Prostate gland (tissue), 2 donors: ENCODE measurements at regions not wholly inside any gene's neighbourhood (a gene's known extent, or its start where the extent isn't known, plus 50 kb on each side); places are given as distances from the start of the nearest gene placed in this dataset.

ENCODE experiments used
- DNase-seq: peaks from one replicate; pipeline ENCODE4 v3.0.0-alpha.2; 2019; ENCODE audit warnings: low spot score
- H3K27ac ChIP-seq, 2 donors: fragments of 200-600 bp; sonication (generic); 2 replicates each; pipeline ENCODE4 v1.5.1; 2017 to 2019
- H3K27me3 ChIP-seq: fragments of 200-600 bp; sonication (generic); replicated peaks from 2 replicates; pipeline ENCODE4 v1.5.1; 2019; ENCODE audit not compliant: insufficient read depth
- H3K36me3 ChIP-seq, 2 donors: fragments of 200-600 bp; sonication (generic); 1 replicate in 1 of 2; 2 replicates in 1 of 2; pipeline versions ENCODE4 v1.5.1 to v1.8.1; 2017 to 2019
- H3K4me1 ChIP-seq: fragments of 200-600 bp; sonication (generic); replicated peaks from 2 replicates; pipeline ENCODE4 v1.5.1; 2019
- H3K4me3 ChIP-seq, 2 donors: fragments of 200-600 bp; sonication (generic); 2 replicates each; pipeline ENCODE4 v1.5.1; 2017 to 2019
- H3K9me3 ChIP-seq: fragments of 200-600 bp; sonication (generic); 2 replicates; pipeline ENCODE4 v1.5.1; 2017
- CTCF ChIP-seq, 4 experiments: fragments of 200-600 bp in 2 of 4; fragments of 450-650 bp in 2 of 4; sonication (generic) in 2 of 4; IDR thresholded peaks; 1 replicate in 3 of 4; 2 replicates in 1 of 4; pipeline ENCODE4 v1.5.1; 2016 to 2019; ENCODE audit warnings: antibody characterized with exemption in 4 of 4, mild to moderate bottlenecking in 2 of 4, moderate library complexity in 2 of 4
- POLR2A ChIP-seq: fragments of 450-650 bp; IDR thresholded peaks from one replicate; pipeline ENCODE4 v1.6.1; 2016; ENCODE audit warnings: antibody characterized with exemption, mild to moderate bottlenecking
- POLR2AphosphoS5 ChIP-seq: sonication (generic); formaldehyde crosslinking; IDR thresholded peaks from one replicate; pipeline ENCODE4 v1.6.1; 2017; ENCODE audit warnings: antibody characterized with exemption
- WGBS: methylation state at CpG from one replicate; pipeline ENCODE4 v1.1.5; 2018; 5-methylcytosine and 5-hydroxymethylcytosine counted together
- intact Hi-C: fragments of 100-400 bp; cut with DNase I; formaldehyde crosslinking; loops from one replicate; pipeline ENCODE4 v1.14.2; 2022

GRCh38 chr16:55102531-55102930, 171.9 kb downstream of the IRX5 start:
- no peak overlapping the region for H3K27ac ChIP-seq
- TF ChIP-seq POLR2A = no peak
- TF ChIP-seq CTCF (IDR thresholded peaks at IDR 0.05) = no peak
- no peak for TF ChIP-seq POLR2AphosphoS5
- no peaks in the 10 kb centered on the region for H3K9me3 ChIP-seq
- intact Hi-C loops = no loop called here
- WGBS = 47% methylated on average over 4 of the region's 4 CpGs
- no peak for DNase-seq
- H3K27me3 ChIP-seq = peaks cover 9% of the 10 kb centered on the region
- no peak overlapping the region for H3K4me3 ChIP-seq
- H3K4me1 ChIP-seq = no peaks in the 10 kb centered on the region
- H3K36me3 ChIP-seq = no peaks in the 10 kb centered on the region

GRCh38 chr16:55107851-55108250, 177.2 kb downstream of the IRX5 start:
- H3K4me1 ChIP-seq = no peaks in the 10 kb centered on the region
- H3K4me3 ChIP-seq = no peak overlapping the region
- H3K27me3 ChIP-seq = peaks cover 6% of the 10 kb centered on the region
- 96% methylated on average over 3 of the region's 3 CpGs for WGBS
- no peak overlapping the region for H3K27ac ChIP-seq
- TF ChIP-seq POLR2A (no peak), POLR2AphosphoS5 (no peak), CTCF (IDR thresholded peaks at IDR 0.05) (no peak)
- no peaks in the 10 kb centered on the region for H3K36me3 ChIP-seq
- intact Hi-C loops = no loop called here
- no peaks in the 10 kb centered on the region for H3K9me3 ChIP-seq
- no peak for DNase-seq

- H3K4me1 ChIP-seq = no peaks in the 10 kb centered on the region
- intact Hi-C loops = no loop called here
- DNase-seq = no peak
- WGBS = 64% methylated on average over 2 of the region's 2 CpGs
- H3K4me3 ChIP-seq = no peak overlapping the region
- TF ChIP-seq POLR2AphosphoS5 = no peak
- TF ChIP-seq CTCF (IDR thresholded peaks at IDR 0.05) = no peak
- no peak for TF ChIP-seq POLR2A
- no peaks in the 10 kb centered on the region for H3K27me3 ChIP-seq
- H3K9me3 ChIP-seq = no peaks in the 10 kb centered on the region
- H3K36me3 ChIP-seq = no peaks in the 10 kb centered on the region
- no peak overlapping the region for H3K27ac ChIP-seq
These were observed 182.5 kb downstream of the IRX5 start for GRCh38 chr16:55113210-55113609.

- Histone ChIP-seq H3K36me3 (no peaks in the 10 kb centered on the region), H3K27ac (no peak overlapping the region), H3K4me3 (no peak overlapping the region), H3K4me1 (no peaks in the 10 kb centered on the region), H3K27me3 (no peaks in the 10 kb centered on the region), H3K9me3 (no peaks in the 10 kb centered on the region)
- no peak for DNase-seq
- intact Hi-C loops = no loop called here
- TF ChIP-seq POLR2A = no peak
- no peak for TF ChIP-seq CTCF (IDR thresholded peaks at IDR 0.05)
- TF ChIP-seq POLR2AphosphoS5 = no peak
- WGBS = 100% methylated on average over 2 of the region's 2 CpGs
These were observed 184.8 kb downstream of the IRX5 start for GRCh38 chr16:55115506-55115905.

GRCh38 chr16:55116165-55116920, 185.7 kb downstream of the IRX5 start:
- H3K36me3 ChIP-seq = no peaks in the 10 kb centered on the region
- no peak for DNase-seq
- H3K27ac ChIP-seq = no peak overlapping the region
- TF ChIP-seq CTCF (IDR thresholded peaks at IDR 0.05) (no peak), POLR2AphosphoS5 (no peak), POLR2A (no peak)
- H3K4me1 ChIP-seq = no peaks in the 10 kb centered on the region
- no peaks in the 10 kb centered on the region for H3K27me3 ChIP-seq
- WGBS = 77% methylated on average over 14 of the region's 14 CpGs
- intact Hi-C loops = no loop called here
- H3K4me3 ChIP-seq = no peak overlapping the region
- H3K9me3 ChIP-seq = no peaks in the 10 kb centered on the region
